Gastroesophageal sphincter (tissue), 4 donors: ENCODE measurements at regions not wholly inside any gene's neighbourhood (a gene's known extent, or its start where the extent isn't known, plus 50 kb on each side); places are given as distances from the start of the nearest gene placed in this dataset.

ENCODE experiments used
- ATAC-seq: fragments of 150-250 bp; one replicate; pipeline ENCODE4 v1.9.1; 2016; ENCODE audit warnings: mild to moderate bottlenecking, moderate library complexity
- H3K27ac ChIP-seq, 4 donors: fragments of 200-600 bp; sonication (generic) in 3 of 4; 1 replicate in 3 of 4; 2 replicates in 1 of 4; pipeline ENCODE4 v1.5.1; 2016 to 2019
- H3K27me3 ChIP-seq: fragments of 200-600 bp; sonication (generic); one replicate; pipeline ENCODE4 v1.5.1; 2019
- H3K36me3 ChIP-seq, 2 donors: fragments of 200-600 bp; sonication (generic); one replicate each; pipeline ENCODE4 v1.5.1; 2019; ENCODE audit warnings: control low read depth in 1 of 2
- H3K4me1 ChIP-seq, 3 donors: fragments of 200-600 bp; sonication (generic); 1 replicate in 2 of 3; 2 replicates in 1 of 3; pipeline ENCODE4 v1.5.1; 2016 to 2019; ENCODE audit warnings: control low read depth in 2 of 3
- H3K4me3 ChIP-seq, 2 donors: fragments of 200-600 bp; sonication (generic); one replicate each; pipeline ENCODE4 v1.5.1; 2019; ENCODE audit warnings: mild to moderate bottlenecking in 1 of 2, moderate library complexity in 1 of 2
- H3K9me3 ChIP-seq, 3 donors: fragments of 200-600 bp; sonication (generic); one replicate each; pipeline ENCODE4 v1.5.1; 2017 to 2019; ENCODE audit warnings: control low read depth in 2 of 3
- EP300 ChIP-seq: sonication (generic); formaldehyde crosslinking; IDR thresholded peaks from one replicate; pipeline ENCODE4 v1.6.1; 2017; ENCODE audit warnings: antibody characterized with exemption, mild to moderate bottlenecking
- POLR2A ChIP-seq, 2 donors: fragments of 450-650 bp; IDR thresholded peaks; one replicate each; pipeline ENCODE4 v1.6.1; 2017; ENCODE audit warnings: antibody characterized with exemption in 2 of 2, mild to moderate bottlenecking in 2 of 2, moderate library complexity in 1 of 2
- POLR2AphosphoS5 ChIP-seq: sonication (generic); formaldehyde crosslinking; IDR thresholded peaks from one replicate; pipeline ENCODE4 v1.6.1; 2017; ENCODE audit warnings: antibody characterized with exemption
- WGBS, 2 donors: methylation state at CpG; one replicate each; pipeline ENCODE4 v1.1.5; 2018; ENCODE audit warnings: low coverage in 1 of 2; 5-methylcytosine and 5-hydroxymethylcytosine counted together
- TF ChIP-seq, protein P1 (sequence below), 4 experiments: fragments of 200-600 bp in 2 of 4; fragments of 450-650 bp in 2 of 4; sonication (generic) in 1 of 4; IDR thresholded peaks; one replicate each; pipeline ENCODE4 v1.5.1; 2017 to 2019; ENCODE audit warnings: antibody characterized with exemption in 4 of 4, mild to moderate bottlenecking in 2 of 4, moderate library complexity in 2 of 4

DNA sequence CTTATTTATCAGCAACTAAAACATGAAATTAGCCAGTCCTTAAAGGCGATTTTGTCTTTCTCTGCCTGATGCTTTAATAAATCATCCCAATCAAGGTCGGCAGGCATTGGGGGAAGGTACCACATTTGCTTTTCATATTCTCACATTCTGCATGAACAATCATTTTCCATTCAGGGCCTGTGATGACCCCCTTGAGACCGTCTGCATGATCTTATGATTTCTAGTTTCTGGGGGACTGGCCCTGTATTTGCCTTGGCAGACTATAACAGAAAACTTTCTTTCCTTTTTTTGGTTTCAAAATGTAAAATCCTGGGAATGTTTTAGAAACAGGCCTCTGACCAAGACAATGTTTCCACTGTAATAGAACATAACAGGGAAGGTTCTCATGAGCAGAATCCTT, 296.8 kb downstream of the IDS start:
- H3K27ac ChIP-seq = no peak overlapping the region
- no peaks in the 10 kb centered on the region for H3K4me1 ChIP-seq
- no peak for TF ChIP-seq POLR2A (IDR thresholded peaks at IDR 0.05)
- TF ChIP-seq, protein P1, sequence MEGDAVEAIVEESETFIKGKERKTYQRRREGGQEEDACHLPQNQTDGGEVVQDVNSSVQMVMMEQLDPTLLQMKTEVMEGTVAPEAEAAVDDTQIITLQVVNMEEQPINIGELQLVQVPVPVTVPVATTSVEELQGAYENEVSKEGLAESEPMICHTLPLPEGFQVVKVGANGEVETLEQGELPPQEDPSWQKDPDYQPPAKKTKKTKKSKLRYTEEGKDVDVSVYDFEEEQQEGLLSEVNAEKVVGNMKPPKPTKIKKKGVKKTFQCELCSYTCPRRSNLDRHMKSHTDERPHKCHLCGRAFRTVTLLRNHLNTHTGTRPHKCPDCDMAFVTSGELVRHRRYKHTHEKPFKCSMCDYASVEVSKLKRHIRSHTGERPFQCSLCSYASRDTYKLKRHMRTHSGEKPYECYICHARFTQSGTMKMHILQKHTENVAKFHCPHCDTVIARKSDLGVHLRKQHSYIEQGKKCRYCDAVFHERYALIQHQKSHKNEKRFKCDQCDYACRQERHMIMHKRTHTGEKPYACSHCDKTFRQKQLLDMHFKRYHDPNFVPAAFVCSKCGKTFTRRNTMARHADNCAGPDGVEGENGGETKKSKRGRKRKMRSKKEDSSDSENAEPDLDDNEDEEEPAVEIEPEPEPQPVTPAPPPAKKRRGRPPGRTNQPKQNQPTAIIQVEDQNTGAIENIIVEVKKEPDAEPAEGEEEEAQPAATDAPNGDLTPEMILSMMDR (IDR thresholded peaks at IDR 0.05) = no peak
- no peak for TF ChIP-seq POLR2AphosphoS5
- no peak for TF ChIP-seq EP300
- no peak overlapping the region for H3K4me3 ChIP-seq
- 47 to 56% methylated on average over 1 to 3 of the region's 3 CpGs for WGBS, 2 donors
- H3K36me3 ChIP-seq = no peaks in the 10 kb centered on the region
- no peak for ATAC-seq
- no peaks in the 10 kb centered on the region for H3K27me3 ChIP-seq
- no peaks in the 10 kb centered on the region for H3K9me3 ChIP-seq

DNA sequence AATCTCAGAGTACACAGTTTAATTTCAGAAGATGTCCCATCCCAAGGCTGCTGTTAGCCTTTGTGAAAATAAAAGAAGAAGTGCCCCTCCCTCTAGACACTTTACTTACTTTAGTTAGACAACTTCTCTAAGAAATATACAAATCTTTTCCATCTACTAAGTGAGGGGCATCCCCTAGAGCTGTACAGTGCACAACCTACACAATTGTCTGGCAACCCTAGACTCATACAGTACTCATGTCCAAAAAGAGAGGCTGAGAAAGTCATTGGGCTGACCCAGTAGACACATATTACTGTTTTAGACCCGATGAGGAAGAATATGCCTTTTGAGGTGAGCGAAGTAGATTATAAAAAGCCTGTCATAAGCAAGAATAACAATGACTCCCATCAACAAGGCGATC, 297.6 kb downstream of the IDS start:
- TF ChIP-seq POLR2AphosphoS5 (no peak), EP300 (no peak), POLR2A (IDR thresholded peaks at IDR 0.05) (no peak)
- TF ChIP-seq, protein P1 (IDR thresholded peaks at IDR 0.05) = no peak
- no peak overlapping the region for H3K27ac ChIP-seq
- H3K27me3 ChIP-seq = no peaks in the 10 kb centered on the region
- no peak for ATAC-seq
- no peak overlapping the region for H3K4me3 ChIP-seq
- 70 to 82% methylated on average over 3 of the region's 3 CpGs for WGBS, 2 donors
- H3K36me3 ChIP-seq = no peaks in the 10 kb centered on the region
- H3K4me1 ChIP-seq = no peaks in the 10 kb centered on the region
- no peaks in the 10 kb centered on the region for H3K9me3 ChIP-seq

DNA sequence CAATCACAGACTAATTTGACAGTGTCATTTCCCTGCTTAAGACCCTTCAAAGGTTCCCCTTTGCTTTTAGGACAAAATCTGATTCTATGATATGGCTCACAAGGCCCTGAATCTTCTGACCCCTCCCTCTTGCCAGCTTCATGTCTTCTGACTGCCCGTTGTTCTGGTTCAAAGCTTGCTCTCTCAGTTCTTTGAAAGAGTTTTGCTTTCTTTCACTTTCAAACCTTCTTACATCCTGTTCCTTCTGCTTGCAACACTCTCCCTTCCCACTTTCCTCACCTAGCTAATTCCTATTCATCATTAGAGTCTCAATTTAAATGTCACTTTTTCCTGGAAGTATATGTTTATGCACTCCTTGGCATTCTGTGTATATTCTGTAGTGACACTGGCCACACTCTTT, 299.2 kb downstream of the IDS start:
- H3K27me3 ChIP-seq = no peaks in the 10 kb centered on the region
- no peak overlapping the region for H3K27ac ChIP-seq
- H3K9me3 ChIP-seq = no peaks in the 10 kb centered on the region
- ATAC-seq = no peak
- no peaks in the 10 kb centered on the region for H3K36me3 ChIP-seq
- 40 to 56% methylated on average over 1 of the region's 1 CpG for WGBS, 2 donors
- TF ChIP-seq, protein P1 (IDR thresholded peaks at IDR 0.05) = no peak
- TF ChIP-seq EP300 = no peak
- TF ChIP-seq POLR2AphosphoS5 = no peak
- TF ChIP-seq POLR2A (IDR thresholded peaks at IDR 0.05) = no peak
- no peak overlapping the region for H3K4me3 ChIP-seq
- H3K4me1 ChIP-seq = no peaks in the 10 kb centered on the region

DNA sequence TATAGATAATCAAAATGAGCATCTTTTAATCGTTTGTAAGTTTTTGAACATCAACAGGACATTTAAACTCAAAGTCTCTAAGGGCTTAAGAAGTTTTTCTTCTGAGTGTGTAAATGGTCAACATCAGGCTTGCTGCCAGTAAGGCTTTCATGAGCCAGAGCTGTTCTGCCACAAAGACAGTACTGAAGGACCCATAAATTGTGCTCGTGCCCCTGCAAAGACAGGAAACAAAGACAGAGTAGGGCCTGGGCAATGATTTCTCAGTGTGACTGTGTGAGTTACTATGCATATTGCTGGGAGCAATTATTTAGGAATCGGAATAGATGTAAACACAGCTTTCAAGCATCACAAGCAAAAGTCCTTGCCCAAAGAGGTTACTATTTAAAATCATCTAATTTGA, 300.0 kb downstream of the IDS start:
- no peaks in the 10 kb centered on the region for H3K4me1 ChIP-seq
- ATAC-seq = no peak
- TF ChIP-seq EP300 (no peak), POLR2AphosphoS5 (no peak), POLR2A (IDR thresholded peaks at IDR 0.05) (no peak)
- TF ChIP-seq, protein P1 (IDR thresholded peaks at IDR 0.05) = no peak
- H3K4me3 ChIP-seq = no peak overlapping the region
- no peaks in the 10 kb centered on the region for H3K27me3 ChIP-seq
- no peaks in the 10 kb centered on the region for H3K9me3 ChIP-seq
- WGBS, 2 donors = 10 to 32% methylated on average over 2 to 3 of the region's 3 CpGs
- no peaks in the 10 kb centered on the region for H3K36me3 ChIP-seq
- H3K27ac ChIP-seq = no peak overlapping the region

DNA sequence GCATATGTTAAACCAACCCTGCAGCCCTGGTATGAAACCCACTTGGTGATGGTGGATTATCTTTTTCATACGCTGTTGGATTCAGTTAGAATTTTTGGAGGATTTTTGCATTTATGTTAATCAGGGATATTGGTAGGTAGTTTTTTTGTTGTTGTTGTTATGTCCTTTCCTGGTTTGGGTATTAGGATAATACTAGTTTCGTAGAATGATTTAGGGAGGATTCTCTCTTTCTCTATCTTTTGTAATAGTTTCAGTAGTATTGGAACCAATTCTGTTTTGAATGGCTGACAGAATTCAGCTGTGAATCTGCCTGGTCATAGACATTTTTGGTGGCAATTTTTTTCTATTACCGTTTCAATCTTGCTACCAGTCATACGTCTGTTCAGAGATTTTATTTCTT, 305.4 kb downstream of the IDS start:
- Histone ChIP-seq H3K4me1 (no peaks in the 10 kb centered on the region), H3K4me3 (no peak overlapping the region), H3K27me3 (no peaks in the 10 kb centered on the region), H3K27ac (no peak overlapping the region), H3K36me3 (no peaks in the 10 kb centered on the region), H3K9me3 (no peaks in the 10 kb centered on the region)
- TF ChIP-seq POLR2AphosphoS5 (no peak), POLR2A (IDR thresholded peaks at IDR 0.05) (no peak), EP300 (no peak)
- TF ChIP-seq, protein P1 (IDR thresholded peaks at IDR 0.05) = no peak
- 93 to 96% methylated on average over 4 of the region's 4 CpGs for WGBS, 2 donors
- ATAC-seq = no peak
